ENCODE measurements at regions not wholly inside any gene's neighbourhood (a gene's known extent, or its start where the extent isn't known, plus 50 kb on each side); places are given as distances from the start of the nearest gene placed in this dataset.

DNA sequence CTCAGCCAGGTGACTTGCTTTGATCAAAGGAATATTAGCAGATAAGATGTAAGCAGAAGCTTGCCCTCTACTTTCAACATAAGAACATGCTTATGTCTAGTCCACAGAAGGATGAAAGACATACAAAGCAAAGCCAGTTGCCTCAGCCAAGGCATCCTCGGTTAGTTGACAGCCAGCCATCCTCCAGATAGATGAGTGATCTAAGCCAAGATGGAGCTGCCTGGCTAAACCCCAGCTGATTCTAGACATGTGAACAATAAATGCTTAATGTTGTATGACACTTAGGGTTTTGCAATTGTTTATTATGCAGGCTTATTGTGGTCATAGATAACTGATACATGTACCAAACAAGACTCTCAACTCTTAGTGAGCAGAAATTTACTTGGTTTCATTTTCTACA is 157.6 kb upstream of the TMTC2 start:
- H3K36me3 Mint-ChIP-seq (ENCODE audit: low read depth) = no peaks in the 10 kb centered on the region
- peaks cover 4% of the 10 kb centered on the region for H3K9me3 Mint-ChIP-seq
- H3K27me3 Mint-ChIP-seq (ENCODE audit: low read depth) = peaks cover 8% of the 10 kb centered on the region
- no peak for DNase-seq (ENCODE audit: low read depth, low spot score)
- TF ChIP-seq, protein P1, sequence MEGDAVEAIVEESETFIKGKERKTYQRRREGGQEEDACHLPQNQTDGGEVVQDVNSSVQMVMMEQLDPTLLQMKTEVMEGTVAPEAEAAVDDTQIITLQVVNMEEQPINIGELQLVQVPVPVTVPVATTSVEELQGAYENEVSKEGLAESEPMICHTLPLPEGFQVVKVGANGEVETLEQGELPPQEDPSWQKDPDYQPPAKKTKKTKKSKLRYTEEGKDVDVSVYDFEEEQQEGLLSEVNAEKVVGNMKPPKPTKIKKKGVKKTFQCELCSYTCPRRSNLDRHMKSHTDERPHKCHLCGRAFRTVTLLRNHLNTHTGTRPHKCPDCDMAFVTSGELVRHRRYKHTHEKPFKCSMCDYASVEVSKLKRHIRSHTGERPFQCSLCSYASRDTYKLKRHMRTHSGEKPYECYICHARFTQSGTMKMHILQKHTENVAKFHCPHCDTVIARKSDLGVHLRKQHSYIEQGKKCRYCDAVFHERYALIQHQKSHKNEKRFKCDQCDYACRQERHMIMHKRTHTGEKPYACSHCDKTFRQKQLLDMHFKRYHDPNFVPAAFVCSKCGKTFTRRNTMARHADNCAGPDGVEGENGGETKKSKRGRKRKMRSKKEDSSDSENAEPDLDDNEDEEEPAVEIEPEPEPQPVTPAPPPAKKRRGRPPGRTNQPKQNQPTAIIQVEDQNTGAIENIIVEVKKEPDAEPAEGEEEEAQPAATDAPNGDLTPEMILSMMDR (conservative IDR thresholded peaks at IDR 0.05) = no peak
- no peak overlapping the region for H3K27ac Mint-ChIP-seq (ENCODE audit: unreplicated experiment)
- H3K4me3 Mint-ChIP-seq = no peak overlapping the region
- no peaks in the 10 kb centered on the region for H3K4me1 Mint-ChIP-seq

DNA sequence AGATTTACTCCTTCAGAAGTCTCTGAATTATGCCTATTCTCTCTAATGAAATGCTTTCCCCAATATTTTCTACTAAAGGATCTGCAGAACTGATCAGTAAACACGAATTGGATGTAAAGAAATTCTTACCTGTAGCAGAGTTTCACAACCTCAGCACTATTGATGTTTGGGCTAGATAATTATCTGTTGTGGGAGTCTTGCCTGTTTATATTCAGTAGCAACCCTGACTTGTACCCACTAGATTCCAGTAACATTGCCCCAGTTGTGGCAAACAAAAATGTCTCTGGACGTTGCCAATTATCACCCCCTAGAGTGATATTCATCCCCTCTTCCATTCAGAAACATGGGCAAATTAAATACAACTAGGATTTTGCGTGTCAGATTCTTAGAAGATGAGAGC is 156.8 kb upstream of the TMTC2 start:
- no peak overlapping the region for H3K4me3 Mint-ChIP-seq
- H3K27ac Mint-ChIP-seq (ENCODE audit: unreplicated experiment) = no peak overlapping the region
- no peaks in the 10 kb centered on the region for H3K4me1 Mint-ChIP-seq
- TF ChIP-seq, protein P1 (conservative IDR thresholded peaks at IDR 0.05) = no peak
- DNase-seq (ENCODE audit: low read depth, low spot score) = no peak
- no peaks in the 10 kb centered on the region for H3K36me3 Mint-ChIP-seq (ENCODE audit: low read depth)
- peaks cover 3% of the 10 kb centered on the region for H3K27me3 Mint-ChIP-seq (ENCODE audit: low read depth)
- H3K9me3 Mint-ChIP-seq = peaks cover 4% of the 10 kb centered on the region

DNA sequence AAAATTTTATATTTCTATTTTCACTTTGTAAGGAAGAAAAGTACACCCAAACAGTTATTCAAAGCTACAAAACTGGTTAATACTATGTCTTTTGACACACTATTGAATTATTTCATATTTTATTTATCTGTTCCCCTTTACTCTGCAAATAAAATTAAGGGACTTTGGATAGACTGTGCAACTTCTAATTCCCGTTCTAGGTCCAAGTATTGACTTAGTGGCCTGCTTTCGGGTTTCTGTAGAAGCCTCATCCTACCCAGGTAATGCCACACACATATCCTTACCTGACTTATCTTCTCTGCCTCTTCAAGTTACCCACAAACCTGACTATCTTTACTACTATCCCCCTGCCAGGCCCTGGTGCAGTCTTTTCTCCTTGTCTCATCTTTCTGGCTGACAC is 156.3 kb upstream of the TMTC2 start:
- H3K4me3 Mint-ChIP-seq = no peak overlapping the region
- H3K9me3 Mint-ChIP-seq = peaks cover 4% of the 10 kb centered on the region
- H3K27me3 Mint-ChIP-seq (ENCODE audit: low read depth) = no peaks in the 10 kb centered on the region
- TF ChIP-seq, protein P1 (conservative IDR thresholded peaks at IDR 0.05) = no peak
- no peak for DNase-seq (ENCODE audit: low read depth, low spot score)
- H3K36me3 Mint-ChIP-seq (ENCODE audit: low read depth) = no peaks in the 10 kb centered on the region
- H3K4me1 Mint-ChIP-seq = no peaks in the 10 kb centered on the region
- no peak overlapping the region for H3K27ac Mint-ChIP-seq (ENCODE audit: unreplicated experiment)

DNA sequence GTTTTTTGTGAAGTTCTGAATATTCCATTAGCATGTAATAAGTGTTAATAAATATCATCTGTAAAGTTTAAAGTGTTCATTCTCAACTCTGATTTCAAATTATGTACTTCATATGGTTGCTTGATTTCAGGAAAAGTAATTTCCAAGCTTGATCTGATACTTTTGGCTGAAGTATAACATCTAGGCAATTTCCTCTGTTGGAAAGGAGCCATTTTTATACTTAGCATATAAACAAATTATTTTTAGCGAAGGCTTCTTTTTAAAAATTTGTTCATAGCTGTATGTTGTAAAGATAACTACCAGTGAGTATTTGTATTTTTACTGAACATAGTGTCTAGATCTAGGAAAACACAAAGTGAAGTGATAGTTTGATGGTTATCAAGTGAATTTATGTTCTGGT is 153.4 kb upstream of the TMTC2 start:
- H3K9me3 Mint-ChIP-seq = peaks cover 4% of the 10 kb centered on the region
- DNase-seq (ENCODE audit: low read depth, low spot score) = no peak
- no peak overlapping the region for H3K27ac Mint-ChIP-seq (ENCODE audit: unreplicated experiment)
- H3K4me3 Mint-ChIP-seq = no peak overlapping the region
- no peaks in the 10 kb centered on the region for H3K4me1 Mint-ChIP-seq
- TF ChIP-seq, protein P1 (conservative IDR thresholded peaks at IDR 0.05) = no peak
- no peaks in the 10 kb centered on the region for H3K36me3 Mint-ChIP-seq (ENCODE audit: low read depth)
- no peaks in the 10 kb centered on the region for H3K27me3 Mint-ChIP-seq (ENCODE audit: low read depth)

DNA sequence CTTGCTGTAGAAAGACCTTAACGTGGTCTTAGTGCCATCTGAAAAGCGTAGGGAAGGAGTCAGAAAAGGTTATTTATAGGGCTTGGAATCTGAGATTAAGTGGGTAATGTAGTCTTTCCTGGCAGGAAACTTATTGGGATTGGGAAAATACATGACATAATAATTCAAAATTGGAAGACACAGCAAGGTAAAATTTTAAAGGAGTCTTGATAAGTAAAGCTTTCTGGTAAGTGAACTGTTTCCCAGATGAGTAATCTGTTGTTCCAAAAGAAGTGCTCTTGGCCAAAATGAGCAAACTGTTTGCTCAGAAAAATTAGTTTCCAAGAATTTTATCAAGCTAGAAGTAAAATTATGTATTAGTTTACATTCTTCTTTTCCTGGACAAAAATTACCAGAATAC is 149.3 kb upstream of the TMTC2 start:
- peaks cover 15% of the 10 kb centered on the region for H3K9me3 Mint-ChIP-seq
- H3K27ac Mint-ChIP-seq (ENCODE audit: unreplicated experiment) = no peak overlapping the region

More for the DNA sequence above, 149.3 kb upstream of the TMTC2 start:
- TF ChIP-seq, protein P1 (conservative IDR thresholded peaks at IDR 0.05) = no peak
- H3K36me3 Mint-ChIP-seq (ENCODE audit: low read depth) = peaks cover 3% of the 10 kb centered on the region
- no peak overlapping the region for H3K4me3 Mint-ChIP-seq
- H3K4me1 Mint-ChIP-seq = no peaks in the 10 kb centered on the region
- no peaks in the 10 kb centered on the region for H3K27me3 Mint-ChIP-seq (ENCODE audit: low read depth)
- DNase-seq (ENCODE audit: low read depth, low spot score) = no peak
